ENCODE measurements at regions not wholly inside any gene's neighbourhood (a gene's known extent, or its start where the extent isn't known, plus 50 kb on each side); places are given as distances from the start of the nearest gene placed in this dataset.

DNA sequence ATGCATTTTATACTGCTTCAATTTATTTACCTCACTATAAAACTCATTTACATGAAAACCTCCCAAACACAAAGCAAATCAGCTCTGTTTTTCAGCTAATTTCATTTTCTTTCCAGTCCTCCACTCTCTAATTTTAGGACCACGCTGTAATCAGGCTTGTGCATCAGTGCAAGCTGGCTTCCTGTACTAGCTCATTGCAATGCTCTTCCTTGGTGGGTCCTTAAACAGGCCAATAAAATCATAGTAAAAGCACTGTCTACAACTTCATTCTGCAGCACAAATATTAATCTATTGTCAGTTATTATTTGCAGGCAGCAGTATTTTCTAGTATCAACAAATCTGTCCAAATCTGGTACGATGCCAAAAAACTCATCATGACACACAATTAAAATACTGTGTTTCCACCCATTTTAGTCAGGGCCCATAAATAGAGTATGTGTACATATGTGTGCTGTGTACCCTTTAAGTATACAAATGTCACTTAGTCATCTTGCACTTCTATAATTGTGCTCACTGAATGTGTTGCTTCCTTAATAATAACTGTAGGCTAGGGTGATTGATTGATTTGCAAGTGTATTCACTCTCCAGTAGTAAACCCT is 178.2 kb upstream of the HCCS start:
- TF ChIP-seq, protein P1, sequence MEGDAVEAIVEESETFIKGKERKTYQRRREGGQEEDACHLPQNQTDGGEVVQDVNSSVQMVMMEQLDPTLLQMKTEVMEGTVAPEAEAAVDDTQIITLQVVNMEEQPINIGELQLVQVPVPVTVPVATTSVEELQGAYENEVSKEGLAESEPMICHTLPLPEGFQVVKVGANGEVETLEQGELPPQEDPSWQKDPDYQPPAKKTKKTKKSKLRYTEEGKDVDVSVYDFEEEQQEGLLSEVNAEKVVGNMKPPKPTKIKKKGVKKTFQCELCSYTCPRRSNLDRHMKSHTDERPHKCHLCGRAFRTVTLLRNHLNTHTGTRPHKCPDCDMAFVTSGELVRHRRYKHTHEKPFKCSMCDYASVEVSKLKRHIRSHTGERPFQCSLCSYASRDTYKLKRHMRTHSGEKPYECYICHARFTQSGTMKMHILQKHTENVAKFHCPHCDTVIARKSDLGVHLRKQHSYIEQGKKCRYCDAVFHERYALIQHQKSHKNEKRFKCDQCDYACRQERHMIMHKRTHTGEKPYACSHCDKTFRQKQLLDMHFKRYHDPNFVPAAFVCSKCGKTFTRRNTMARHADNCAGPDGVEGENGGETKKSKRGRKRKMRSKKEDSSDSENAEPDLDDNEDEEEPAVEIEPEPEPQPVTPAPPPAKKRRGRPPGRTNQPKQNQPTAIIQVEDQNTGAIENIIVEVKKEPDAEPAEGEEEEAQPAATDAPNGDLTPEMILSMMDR (IDR thresholded peaks at IDR 0.05): no peak
- TF ChIP-seq POLR2AphosphoS5 (IDR thresholded peaks at IDR 0.05; ENCODE audit: low read depth, low read length) (no peak), SIN3A (IDR thresholded peaks at IDR 0.05; ENCODE audit: borderline replicate concordance, insufficient read depth, low read depth, low read length) (no peak)
- TF ChIP-seq, protein P2, sequence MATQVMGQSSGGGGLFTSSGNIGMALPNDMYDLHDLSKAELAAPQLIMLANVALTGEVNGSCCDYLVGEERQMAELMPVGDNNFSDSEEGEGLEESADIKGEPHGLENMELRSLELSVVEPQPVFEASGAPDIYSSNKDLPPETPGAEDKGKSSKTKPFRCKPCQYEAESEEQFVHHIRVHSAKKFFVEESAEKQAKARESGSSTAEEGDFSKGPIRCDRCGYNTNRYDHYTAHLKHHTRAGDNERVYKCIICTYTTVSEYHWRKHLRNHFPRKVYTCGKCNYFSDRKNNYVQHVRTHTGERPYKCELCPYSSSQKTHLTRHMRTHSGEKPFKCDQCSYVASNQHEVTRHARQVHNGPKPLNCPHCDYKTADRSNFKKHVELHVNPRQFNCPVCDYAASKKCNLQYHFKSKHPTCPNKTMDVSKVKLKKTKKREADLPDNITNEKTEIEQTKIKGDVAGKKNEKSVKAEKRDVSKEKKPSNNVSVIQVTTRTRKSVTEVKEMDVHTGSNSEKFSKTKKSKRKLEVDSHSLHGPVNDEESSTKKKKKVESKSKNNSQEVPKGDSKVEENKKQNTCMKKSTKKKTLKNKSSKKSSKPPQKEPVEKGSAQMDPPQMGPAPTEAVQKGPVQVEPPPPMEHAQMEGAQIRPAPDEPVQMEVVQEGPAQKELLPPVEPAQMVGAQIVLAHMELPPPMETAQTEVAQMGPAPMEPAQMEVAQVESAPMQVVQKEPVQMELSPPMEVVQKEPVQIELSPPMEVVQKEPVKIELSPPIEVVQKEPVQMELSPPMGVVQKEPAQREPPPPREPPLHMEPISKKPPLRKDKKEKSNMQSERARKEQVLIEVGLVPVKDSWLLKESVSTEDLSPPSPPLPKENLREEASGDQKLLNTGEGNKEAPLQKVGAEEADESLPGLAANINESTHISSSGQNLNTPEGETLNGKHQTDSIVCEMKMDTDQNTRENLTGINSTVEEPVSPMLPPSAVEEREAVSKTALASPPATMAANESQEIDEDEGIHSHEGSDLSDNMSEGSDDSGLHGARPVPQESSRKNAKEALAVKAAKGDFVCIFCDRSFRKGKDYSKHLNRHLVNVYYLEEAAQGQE (IDR thresholded peaks at IDR 0.05; ENCODE audit: insufficient read depth in 1 of 2, low read depth in 2 of 2, low read length in 1 of 2): no peak

All from Panc1 (cell line).